ENCODE measurements at regions not wholly inside any gene's neighbourhood (a gene's known extent, or its start where the extent isn't known, plus 50 kb on each side); places are given as distances from the start of the nearest gene placed in this dataset.

- DNase-seq = no peak
Observed at GRCh38 chr9:91024841-91025240, 223.2 kb downstream of the SYK start.

- no peak for DNase-seq
Observed at GRCh38 chr9:91025856-91026255, 224.2 kb downstream of the SYK start.

GRCh38 chr9:91026266-91026665 is 224.6 kb downstream of the SYK start:
- DNase-seq = no peak

GRCh38 chr9:91027005-91027404 is 225.4 kb downstream of the SYK start:
- DNase-seq = no peak

GRCh38 chr9:91028166-91028827 is 226.7 kb downstream of the SYK start:
- DNase-seq = no peak

GRCh38 chr9:91029650-91030361 is 228.2 kb downstream of the SYK start:
- no peak for DNase-seq

DNA sequence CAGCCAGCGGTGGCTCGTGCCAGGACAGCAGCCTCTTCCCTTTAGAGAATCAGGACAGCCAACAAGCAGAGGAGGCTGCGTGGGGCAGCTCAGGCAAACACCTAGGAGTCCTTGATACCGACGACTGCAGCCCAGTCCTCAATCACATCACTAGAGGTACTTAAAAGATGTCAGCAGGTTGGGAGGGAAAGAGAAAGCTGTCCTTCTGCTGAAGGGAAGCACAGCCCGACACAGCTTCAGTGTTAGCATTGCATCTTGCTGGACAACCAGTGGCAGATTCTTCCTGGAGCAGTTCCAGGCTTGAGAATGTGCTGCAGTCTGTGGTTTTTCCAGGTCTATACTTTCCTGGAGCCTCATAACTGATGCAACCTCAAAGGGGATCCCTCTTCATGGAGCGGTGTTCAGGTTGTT is 230.5 kb downstream of the SYK start:
- DNase-seq = no peak

DNA sequence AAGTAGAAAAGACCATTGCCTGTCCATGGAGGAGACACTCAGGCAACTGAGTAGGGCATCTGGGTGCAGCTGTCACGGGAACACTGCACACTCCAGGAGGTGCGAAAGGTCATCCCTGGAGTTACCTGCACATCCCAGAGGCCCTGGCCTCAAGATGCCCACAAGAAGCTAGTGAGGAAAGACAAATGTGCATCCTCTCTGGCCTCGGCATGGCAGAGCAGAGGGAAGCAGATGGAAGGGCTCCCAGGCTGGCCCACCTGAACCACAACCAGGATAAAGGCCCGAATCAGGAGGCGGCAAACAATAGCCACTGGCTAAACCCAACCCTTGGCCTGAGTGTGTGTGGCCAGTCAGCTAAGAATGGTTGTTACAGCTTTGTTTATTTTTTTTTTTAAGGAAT is 231.7 kb downstream of the SYK start:
- DNase-seq = no peak

- DNase-seq = no peak
Observed at GRCh38 chr9:91033797-91034196, 232.2 kb downstream of the SYK start.

- no peak for DNase-seq
Observed at GRCh38 chr9:91034521-91034920, 232.9 kb downstream of the SYK start.

- DNase-seq = no peak
Observed at GRCh38 chr9:91034976-91035824, 233.6 kb downstream of the SYK start.

GRCh38 chr9:91035825-91036208 is 234.2 kb downstream of the SYK start:
- no peak for DNase-seq

DNA sequence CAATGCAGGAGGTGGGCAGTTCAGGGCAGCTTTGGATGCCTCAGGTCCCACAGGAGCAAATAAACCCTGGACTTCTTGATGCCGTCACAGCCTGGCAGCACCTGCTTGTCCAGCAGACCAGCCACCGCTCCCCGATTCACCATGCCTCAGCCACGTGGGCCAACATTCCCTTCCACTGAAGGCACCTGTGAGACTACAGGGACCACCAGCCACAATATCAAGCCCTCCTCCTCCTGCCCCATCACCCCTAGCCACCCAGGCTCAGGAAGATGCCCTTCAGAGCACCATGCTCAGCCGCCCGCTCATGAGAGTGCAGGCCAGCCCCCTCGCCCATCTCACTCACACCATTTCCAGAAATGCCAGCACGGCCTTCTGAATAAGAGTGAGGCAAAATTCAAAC is 234.7 kb downstream of the SYK start:
- DNase-seq = no peak

- peak; percentile 38 for DNase-seq
Observed at GRCh38 chr9:91036826-91037510, 235.3 kb downstream of the SYK start.

GRCh38 chr9:91037511-91038482 is 236.2 kb downstream of the SYK start:
- DNase-seq = no peak

- DNase-seq = no peak
Observed at GRCh38 chr9:91038483-91039124, 237.0 kb downstream of the SYK start.

DNA sequence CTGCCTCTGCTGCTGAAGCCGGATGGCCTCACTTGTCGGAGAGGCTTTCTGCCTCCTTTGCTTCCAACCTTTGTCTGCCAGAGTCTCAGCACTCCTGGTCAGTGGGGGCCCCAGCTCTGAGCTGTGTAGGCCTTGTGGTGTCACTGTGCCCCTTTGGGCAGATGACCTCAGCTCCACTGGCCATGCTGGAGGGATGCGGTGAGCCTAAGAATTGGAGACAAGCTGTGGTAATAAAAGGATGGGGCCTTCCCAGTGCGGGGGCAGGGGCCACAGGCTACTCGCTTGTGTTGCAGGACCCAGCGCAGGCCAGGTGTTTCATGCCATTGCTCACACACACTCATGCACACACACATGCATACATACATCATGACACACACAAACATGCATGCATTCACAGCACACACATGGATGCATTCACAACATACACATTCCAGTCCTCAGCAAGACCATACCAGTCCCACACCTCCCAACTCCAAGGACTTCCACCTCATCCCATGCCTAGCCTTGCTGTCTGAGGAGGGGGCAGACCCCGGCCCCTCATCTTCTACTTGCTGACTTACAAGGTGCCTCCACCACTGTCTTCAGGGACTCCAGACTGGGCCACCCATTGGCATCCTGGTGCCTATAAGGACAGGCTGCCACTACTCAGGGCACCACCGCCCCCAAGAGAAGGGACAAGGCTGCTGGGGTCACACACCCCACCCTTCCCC is 237.7 kb downstream of the SYK start:
- DNase-seq = no peak

DNA sequence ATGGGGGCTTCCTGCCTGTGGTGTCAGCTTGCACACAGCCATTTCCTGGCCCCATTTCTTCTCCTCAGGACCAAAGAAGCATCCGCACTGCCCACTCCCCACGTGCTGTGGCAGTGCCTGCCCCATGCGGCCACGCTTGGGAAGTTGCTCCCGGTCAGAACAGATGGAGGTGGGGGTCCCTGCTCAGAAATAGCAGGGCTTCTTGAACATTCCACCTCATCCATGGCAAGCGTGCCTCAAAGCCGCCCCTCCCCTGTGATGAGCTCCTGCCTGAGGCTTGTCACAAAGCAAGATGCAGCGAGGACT is 238.2 kb downstream of the SYK start:
- DNase-seq = no peak

DNA sequence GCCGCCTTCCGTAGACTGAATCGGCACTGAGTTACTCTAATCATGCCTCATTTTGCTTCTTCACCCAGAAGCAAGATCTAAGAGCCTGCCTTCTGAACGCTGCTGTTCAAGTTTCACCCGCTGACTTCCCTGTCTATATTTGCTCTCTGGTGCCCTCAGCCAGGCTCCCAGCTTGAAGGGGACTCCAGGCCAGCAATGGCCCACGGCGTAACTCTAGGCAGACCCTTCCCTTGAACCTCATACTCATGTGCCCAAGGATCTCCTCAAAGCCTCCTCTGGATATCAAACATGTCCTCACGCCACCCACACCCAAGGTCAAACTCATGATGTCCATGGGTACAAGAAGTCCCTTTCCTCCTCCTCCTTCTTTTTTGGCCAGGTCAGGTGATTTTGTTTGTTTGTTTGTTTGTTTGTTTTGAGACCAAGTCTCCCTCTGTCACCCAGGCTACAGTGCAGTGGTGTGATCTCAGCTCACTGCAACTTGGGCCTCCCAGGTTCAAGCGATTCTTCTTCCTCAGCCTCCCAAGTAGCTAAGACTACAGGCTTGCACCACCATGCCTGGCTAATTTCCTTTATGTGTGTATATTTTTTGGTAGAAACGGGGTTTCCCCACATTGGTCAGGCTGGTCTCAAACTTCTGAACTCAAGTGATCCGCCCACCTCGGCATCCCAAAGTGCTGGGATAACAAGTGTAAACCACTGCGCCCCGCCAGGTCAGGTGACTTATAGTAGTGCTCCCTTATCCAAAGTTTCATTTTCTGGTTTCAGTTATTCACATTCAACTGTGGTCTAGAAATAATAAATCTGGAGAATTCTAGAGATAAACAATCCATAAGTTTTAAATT is 239.0 kb downstream of the SYK start:
- no peak for DNase-seq

DNA sequence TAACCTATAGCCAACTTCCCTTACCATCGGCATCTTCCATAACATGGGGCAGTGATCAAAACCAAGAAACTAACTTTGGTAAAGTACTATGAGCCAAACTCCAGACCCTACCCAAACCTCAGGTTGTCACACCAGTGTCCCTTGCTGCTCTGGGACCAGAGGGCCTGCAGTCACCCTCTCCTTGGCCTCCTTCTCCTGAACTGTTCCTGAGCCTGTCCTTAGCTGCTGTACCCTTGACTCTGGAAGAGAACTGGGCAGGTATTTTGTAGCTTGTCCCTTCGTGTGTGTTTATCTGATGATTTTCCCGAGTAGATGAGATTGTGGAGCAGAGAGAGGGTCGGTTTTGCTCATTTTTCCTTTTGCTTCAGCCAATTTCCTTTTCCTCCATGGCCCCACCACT is 240.4 kb downstream of the SYK start:
- DNase-seq = no peak

Data from amniotic stem cell (primary cell).